ENCODE measurements at regions not wholly inside any gene's neighbourhood (a gene's known extent, or its start where the extent isn't known, plus 50 kb on each side); places are given as distances from the start of the nearest gene placed in this dataset.

- H3K9ac ChIP-seq (ENCODE audit: low read length), result peak overlapping the region; percentile 0; the same call in 1 of the 2 replicates
- no peaks in the 10 kb centered on the region for H3K9me2 ChIP-seq (replicated peaks; ENCODE audit: insufficient read depth, low read length)
- H2AFZ ChIP-seq (ENCODE audit: low read depth, low read length, severe bottlenecking), result no peak overlapping the region
- H3K4me3 ChIP-seq (ENCODE audit: insufficient read depth, low read length, poor library complexity, severe bottlenecking), result no peak overlapping the region
- TF ChIP-seq, protein P1, sequence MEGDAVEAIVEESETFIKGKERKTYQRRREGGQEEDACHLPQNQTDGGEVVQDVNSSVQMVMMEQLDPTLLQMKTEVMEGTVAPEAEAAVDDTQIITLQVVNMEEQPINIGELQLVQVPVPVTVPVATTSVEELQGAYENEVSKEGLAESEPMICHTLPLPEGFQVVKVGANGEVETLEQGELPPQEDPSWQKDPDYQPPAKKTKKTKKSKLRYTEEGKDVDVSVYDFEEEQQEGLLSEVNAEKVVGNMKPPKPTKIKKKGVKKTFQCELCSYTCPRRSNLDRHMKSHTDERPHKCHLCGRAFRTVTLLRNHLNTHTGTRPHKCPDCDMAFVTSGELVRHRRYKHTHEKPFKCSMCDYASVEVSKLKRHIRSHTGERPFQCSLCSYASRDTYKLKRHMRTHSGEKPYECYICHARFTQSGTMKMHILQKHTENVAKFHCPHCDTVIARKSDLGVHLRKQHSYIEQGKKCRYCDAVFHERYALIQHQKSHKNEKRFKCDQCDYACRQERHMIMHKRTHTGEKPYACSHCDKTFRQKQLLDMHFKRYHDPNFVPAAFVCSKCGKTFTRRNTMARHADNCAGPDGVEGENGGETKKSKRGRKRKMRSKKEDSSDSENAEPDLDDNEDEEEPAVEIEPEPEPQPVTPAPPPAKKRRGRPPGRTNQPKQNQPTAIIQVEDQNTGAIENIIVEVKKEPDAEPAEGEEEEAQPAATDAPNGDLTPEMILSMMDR (IDR thresholded peaks at IDR 0.05; ENCODE audit: insufficient read depth, low read length, poor library complexity, severe bottlenecking), result no peak
- no peak for TF ChIP-seq EZH2phosphoT487 (conservative IDR thresholded peaks at IDR 0.05; ENCODE audit: low read length)
- no peaks in the 10 kb centered on the region for H3K36me3 ChIP-seq (ENCODE audit: low read length)
- peaks cover 6% of the 10 kb centered on the region; the same call in 1 of the 2 replicates for H3K79me2 ChIP-seq (ENCODE audit: insufficient read depth, low read length)
- H4K20me1 ChIP-seq (ENCODE audit: low read depth, low read length), result no peaks in the 10 kb centered on the region
- peak overlapping the region; percentile 13 for H3K4me2 ChIP-seq (ENCODE audit: low read depth, low read length, poor library complexity, severe bottlenecking)
- no peaks in the 10 kb centered on the region for H3K9me3 ChIP-seq (ENCODE audit: insufficient read depth, low read length)
- H3F3A ChIP-seq (ENCODE audit: insufficient read depth), result peaks cover 32% of the 10 kb centered on the region
- no peaks in the 10 kb centered on the region for H3K27me3 ChIP-seq (ENCODE audit: low read length)
- H3K27ac ChIP-seq (ENCODE audit: low read depth, low read length), result no peak overlapping the region
Measured at GRCh38 chr13:40490086-40490758, 176.2 kb downstream of the FOXO1 start.

DNA sequence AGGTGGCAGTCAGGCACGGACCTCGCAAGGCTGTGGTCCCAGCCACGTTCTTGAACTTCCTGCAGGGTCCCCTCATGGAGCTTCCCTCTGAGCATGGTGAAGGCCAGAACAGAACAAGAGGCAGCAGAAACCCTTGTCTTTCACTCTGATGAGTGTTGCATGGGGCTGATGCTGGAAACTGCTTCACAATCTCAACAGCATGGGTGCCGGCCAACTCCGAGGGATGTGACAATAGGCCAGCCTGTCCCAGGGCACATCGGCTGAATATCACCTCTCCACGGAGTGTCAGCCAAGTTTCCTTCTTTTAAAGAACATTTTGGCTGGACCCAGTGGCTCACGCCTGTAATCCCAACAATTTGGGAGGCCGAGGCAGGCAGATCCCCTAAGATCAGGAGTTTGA is 173.9 kb downstream of the FOXO1 start:
- no peaks in the 10 kb centered on the region for H3K9me3 ChIP-seq (ENCODE audit: insufficient read depth, low read length)
- peaks cover 6% of the 10 kb centered on the region; the same call in 1 of the 2 replicates for H3K79me2 ChIP-seq (ENCODE audit: insufficient read depth, low read length)
- no peaks in the 10 kb centered on the region for H3K9me2 ChIP-seq (replicated peaks; ENCODE audit: insufficient read depth, low read length)
- H3K4me3 ChIP-seq (ENCODE audit: insufficient read depth, low read length, poor library complexity, severe bottlenecking), result no peak overlapping the region
- H3K27ac ChIP-seq (ENCODE audit: low read depth, low read length), result no peak overlapping the region
- H3K36me3 ChIP-seq (ENCODE audit: low read length), result no peaks in the 10 kb centered on the region
- TF ChIP-seq, protein P1 (IDR thresholded peaks at IDR 0.05; ENCODE audit: insufficient read depth, low read length, poor library complexity, severe bottlenecking), result no peak
- no peak for TF ChIP-seq EZH2phosphoT487 (conservative IDR thresholded peaks at IDR 0.05; ENCODE audit: low read length)
- H2AFZ ChIP-seq (ENCODE audit: low read depth, low read length, severe bottlenecking), result no peak overlapping the region
- no peaks in the 10 kb centered on the region for H4K20me1 ChIP-seq (ENCODE audit: low read depth, low read length)
- H3K27me3 ChIP-seq (ENCODE audit: low read length), result no peaks in the 10 kb centered on the region
- no peak overlapping the region for H3K4me2 ChIP-seq (ENCODE audit: low read depth, low read length, poor library complexity, severe bottlenecking)
- H3F3A ChIP-seq (ENCODE audit: insufficient read depth), result peaks cover 23% of the 10 kb centered on the region
- H3K9ac ChIP-seq (ENCODE audit: low read length), result no peak overlapping the region

DNA sequence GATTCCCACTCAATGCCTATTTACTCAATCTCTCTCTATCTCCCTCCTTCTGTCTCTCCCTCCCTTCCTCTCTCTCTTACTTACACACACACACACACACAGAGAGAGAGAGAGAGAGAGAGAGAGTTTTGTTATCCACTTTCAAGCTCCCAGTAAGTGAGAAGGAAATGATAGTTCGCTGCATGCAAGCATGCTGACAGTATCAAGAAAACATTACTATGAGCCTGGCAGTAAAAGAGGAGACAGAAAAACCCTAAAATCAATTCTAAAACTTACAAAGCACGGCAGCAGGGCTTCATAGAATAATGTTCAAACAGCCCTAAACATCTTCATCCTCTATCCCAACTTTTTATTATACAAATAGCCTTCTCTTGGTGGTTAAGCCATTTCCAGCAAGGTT is 171.9 kb downstream of the FOXO1 start:
- TF ChIP-seq EZH2phosphoT487 (conservative IDR thresholded peaks at IDR 0.05; ENCODE audit: low read length), result no peak
- TF ChIP-seq, protein P1 (IDR thresholded peaks at IDR 0.05; ENCODE audit: insufficient read depth, low read length, poor library complexity, severe bottlenecking), result no peak
- no peaks in the 10 kb centered on the region for H3K9me3 ChIP-seq (ENCODE audit: insufficient read depth, low read length)
- peaks cover 23% of the 10 kb centered on the region for H3F3A ChIP-seq (ENCODE audit: insufficient read depth)
- H4K20me1 ChIP-seq (ENCODE audit: low read depth, low read length), result no peaks in the 10 kb centered on the region
- H3K9ac ChIP-seq (ENCODE audit: low read length), result peak overlapping the region; percentile 57
- peaks cover 6% of the 10 kb centered on the region; the same call in 1 of the 2 replicates for H3K79me2 ChIP-seq (ENCODE audit: insufficient read depth, low read length)
- H2AFZ ChIP-seq (ENCODE audit: low read depth, low read length, severe bottlenecking), result peak overlapping the region; percentile 38
- H3K4me2 ChIP-seq (ENCODE audit: low read depth, low read length, poor library complexity, severe bottlenecking), result peak overlapping the region; percentile 72
- H3K4me3 ChIP-seq (ENCODE audit: insufficient read depth, low read length, poor library complexity, severe bottlenecking), result peak overlapping the region; percentile 47
- H3K27me3 ChIP-seq (ENCODE audit: low read length), result no peaks in the 10 kb centered on the region
- H3K27ac ChIP-seq (ENCODE audit: low read depth, low read length), result peak overlapping the region; percentile 87
- H3K36me3 ChIP-seq (ENCODE audit: low read length), result no peaks in the 10 kb centered on the region
- H3K9me2 ChIP-seq (replicated peaks; ENCODE audit: insufficient read depth, low read length), result no peaks in the 10 kb centered on the region

Data from SU-DHL-6 (cell line).